Epidermal melanocyte (primary cell): ENCODE measurements at regions not wholly inside any gene's neighbourhood (a gene's known extent, or its start where the extent isn't known, plus 50 kb on each side); places are given as distances from the start of the nearest gene placed in this dataset.

Source experiments
- DNase-seq: peaks from one replicate; pipeline ENCODE4 v3.0.0; 2011; ENCODE audit warnings: low spot score; ENCODE audit not compliant: insufficient read length

DNA sequence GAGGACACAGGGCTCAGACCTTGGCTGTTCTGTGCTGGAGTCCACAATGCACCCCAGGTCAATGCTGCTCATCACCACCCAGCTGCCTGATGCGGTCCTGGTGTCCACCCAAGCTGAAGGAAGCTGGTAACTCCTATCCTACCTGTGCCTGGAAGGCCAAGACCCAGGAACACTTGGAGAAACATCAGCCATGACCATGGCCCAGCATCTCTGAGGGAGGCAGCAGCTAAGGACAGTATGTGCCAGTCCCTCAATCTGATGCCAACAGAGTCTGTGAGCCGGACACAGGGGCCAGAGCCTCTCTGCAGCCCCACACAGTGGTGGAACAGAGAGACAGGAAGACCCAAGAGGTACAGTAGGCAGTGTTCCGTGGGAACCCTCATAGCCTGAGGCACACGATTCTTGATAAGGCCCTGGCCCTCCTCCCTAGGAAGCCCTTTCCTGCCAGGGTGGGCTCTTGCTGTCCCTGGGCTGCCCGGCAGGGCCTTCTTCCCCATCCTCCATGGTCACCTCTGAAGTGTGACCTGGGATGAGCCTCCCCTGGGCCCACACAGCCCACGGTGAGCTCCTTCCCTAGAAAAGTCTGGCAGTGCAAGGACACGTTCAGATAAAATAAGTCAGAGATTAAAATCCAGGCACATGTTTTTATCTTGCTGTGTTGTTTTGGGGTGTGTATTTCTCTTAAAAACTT, 170.7 kb downstream of the THBS2 start:
- DNase-seq = no peak

DNA sequence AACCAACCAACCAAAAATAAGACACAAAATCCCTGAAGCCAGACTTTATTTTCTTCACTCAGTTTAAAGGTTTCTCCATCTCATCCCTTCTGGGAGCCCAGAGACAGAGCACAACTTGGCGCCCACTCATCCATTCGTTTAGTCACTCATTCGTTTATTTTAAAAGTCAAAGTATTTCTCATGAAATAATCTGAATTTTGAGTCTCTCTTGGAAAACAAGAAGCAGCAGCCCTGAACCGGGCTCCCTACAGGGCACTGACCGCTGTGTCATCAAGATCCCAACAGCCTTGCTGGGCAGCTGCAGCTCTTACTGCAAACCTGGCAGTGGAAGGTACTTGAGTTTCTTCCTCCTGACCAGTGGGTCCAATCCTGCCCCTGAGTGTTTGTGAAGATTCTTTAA, 171.6 kb downstream of the THBS2 start:
- DNase-seq = no peak

DNA sequence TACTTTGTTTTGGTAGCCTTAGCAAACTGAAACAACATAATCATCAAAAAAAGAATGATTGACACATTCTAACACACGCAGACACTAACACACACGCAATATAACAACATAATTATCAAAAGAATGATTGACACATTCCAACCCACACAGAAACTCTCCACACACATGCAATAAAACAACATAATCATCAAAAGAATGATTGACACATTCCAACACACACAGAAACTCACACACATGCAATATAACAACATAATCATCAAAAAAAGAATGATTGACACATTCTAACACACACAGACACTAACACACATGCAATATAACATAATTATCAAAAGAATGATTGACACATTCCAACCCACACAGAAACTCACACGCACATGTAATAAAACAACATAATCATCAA, 172.4 kb downstream of the THBS2 start:
- DNase-seq = no peak

DNA sequence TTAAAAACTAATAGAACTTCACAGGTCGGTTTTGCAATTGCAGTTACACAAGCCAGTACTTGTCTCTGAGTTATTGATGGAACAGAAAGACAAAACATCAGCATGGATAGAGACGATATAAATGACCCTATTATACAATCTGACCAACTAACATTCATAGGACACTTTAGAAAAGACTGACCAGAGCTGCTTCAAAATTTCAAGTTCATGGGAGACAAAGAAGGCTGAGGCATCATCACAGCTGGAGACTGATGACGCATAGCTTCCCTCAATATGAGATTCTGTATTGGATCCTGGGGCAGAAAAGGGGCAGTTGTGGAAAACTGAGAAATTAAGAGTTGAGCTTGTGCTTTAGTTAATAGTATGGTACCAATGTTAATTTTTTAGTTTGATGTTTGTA, 174.0 kb downstream of the THBS2 start:
- DNase-seq = no peak

DNA sequence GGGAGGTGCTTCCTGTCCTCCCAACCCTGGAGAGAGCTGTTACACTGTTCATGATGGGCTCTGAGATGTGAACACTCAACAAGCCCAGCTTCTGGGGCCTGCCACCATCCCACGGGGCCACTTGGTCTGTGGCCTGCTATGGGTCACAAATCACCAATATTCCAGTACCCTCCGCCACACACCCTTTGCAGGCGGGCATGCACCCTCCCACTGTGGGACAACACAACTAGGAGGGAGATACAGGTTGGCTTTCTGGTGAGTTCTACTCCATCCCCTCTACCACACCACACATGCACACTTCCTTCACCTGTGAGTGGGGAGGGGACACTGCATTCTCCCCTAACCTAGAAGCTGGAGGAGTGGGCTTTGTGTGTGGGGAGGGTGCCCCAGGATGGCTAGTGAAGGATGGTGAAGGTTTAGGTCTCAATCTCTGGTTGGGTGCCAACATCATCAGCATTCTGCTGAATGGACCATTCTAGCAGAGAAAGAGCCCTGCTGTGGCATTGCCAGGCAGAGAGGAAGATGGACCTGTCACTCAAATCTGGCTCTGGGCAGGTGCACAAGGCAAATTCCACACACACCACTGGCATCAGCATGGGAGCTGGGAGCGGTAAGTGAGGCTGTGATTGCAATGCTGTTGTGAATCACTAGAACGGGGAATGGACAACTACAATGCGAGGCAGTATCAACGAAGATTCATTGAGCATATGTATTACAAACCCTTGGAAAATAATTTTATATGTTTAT, 175.1 kb downstream of the THBS2 start:
- no peak for DNase-seq

DNA sequence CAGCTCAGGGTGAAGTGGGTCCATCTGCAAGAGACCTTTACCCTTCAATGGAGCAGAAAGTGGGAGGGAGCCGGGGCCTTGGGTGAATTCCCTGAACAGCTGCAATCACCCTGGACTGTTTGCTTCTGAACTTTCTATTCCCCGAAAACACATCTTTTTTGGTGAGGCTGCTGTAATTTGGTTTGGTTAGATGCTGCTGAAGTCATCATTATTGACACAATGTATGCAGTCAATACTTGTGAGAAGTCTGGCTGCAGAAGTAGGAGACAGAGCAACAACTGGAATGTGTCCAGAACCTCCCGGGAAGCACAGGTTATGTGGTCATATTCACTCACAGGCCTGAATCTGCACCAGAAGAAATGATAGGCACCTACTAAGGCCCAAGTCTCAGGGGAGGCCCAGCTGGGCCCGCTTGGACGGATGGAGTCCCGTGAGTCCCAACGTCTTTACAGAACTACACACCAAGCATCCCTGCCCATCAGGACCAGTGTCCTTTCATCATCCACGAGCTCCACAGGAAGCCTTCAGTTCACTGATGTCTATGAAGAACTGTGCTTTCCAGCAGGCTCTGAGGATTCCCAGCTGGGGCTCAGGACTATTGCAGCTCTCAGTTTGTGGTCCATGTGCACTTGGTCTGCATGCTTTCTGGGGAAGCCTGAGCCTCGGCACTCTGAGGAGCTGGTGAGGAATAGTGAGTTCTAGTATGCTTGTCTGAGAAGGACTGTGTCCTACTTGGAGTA, 177.6 kb downstream of the THBS2 start:
- no peak for DNase-seq

DNA sequence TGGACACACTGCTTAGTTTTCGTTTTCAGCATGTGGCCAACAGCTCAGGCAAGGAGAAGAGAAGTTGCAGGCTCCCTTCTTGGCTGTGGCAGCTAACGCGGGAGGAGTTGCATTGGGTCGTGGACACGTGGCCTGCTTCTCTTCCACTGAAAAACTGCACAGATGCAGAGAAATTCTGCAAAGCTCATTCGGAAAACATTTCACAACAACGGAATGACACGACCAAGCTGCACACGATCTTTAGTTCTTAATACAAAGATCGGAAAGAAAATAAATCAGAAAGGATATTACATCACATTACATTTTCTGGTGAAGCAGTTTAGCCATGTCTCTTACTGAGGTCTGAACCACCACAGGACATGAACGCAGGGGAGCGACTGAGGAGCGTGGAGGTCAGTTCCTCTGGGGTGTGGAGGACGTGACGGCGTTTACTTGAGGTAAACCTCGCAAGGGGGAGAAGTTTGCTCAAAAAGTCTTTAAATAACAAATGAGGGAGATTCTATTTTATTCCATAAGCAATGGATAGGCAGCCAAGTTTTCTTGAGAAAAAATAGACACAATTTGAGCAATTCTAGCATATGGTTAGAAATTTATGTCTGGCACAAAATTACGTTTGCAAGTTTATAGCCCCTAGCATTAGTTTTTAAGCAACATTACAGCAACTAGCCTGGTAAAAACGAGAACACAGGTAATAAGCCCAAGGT, 178.3 kb downstream of the THBS2 start:
- no peak for DNase-seq

DNA sequence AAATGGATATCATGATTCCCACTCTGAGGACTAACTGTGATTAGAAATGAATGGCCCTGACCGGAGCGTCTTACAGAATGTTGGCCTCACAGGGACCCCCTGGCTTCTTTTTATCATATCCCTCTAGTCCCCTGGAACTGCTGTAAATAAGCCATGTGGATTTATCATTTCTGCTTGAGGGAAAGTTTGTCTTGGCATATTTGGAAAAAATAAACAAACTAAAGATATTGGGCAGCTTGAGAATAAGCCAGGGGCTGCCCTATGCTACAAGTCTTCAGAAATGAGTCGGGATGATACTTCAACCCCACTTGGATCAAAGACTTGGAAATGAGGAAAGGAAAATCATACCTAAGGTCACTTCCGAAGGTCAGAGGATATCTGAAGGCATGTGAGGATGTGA, 179.1 kb downstream of the THBS2 start:
- no peak for DNase-seq

DNA sequence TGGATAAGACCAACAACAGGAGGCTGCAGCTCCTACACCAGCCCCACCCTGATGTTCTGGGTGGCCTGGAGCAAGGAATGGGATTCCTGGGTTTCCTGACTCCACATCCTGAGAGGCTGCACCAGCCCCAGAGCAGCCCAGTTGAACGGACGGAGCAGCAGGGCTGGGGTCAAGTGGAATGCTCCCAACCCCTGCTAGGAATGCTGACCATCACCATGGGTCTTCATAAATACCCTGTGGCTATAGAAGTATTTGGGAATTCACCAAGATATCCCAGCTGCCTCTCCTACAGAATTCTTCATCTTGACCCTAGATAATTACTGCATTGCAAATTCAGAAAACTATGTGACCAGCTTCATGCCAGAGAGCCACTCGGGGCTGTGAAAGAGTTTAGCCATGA, 180.3 kb downstream of the THBS2 start:
- no peak for DNase-seq

DNA sequence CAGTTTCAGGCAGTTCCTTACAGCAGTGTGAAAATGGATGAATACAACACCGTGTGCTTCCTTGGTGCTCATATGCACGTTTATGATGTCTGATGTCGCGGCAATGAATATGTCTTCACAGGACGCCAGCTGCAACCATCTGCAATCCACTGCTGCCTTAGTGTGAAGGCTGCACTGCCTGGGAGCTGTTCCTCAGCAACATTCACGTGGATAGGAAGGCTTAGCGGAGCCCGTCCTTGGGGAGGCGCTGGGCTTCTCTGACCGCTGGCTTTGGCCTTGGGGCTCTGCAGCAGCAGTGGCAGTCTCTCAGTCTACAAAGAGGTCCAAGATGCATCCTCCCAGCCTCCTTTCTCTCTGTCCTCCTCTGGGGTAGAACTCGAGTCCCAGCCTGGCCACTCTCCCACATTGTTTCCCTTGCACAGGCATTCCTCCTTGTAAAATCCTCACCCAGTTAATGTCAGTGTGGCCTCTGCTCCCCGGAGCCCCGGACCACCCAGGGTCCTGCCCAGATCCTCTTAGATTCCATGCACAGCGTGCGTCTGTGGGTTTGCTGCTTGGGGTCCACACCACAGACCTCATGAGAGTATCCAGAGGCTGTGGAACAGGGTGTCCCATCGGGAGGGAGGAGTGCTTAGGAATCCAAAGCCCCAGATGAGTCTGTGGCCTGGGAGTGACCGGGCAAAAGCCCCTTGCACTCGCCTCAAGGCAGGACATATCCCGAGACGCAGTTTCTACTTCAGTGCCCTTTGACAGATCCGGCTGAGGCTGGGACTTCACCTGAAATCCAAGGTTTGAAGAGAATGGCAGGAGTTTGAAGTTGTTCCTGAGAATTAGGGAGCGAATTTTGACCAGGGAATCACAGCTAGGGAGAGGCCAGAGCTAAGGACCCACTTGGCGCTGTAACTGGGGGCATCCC, 181.3 kb downstream of the THBS2 start:
- no peak for DNase-seq

DNA sequence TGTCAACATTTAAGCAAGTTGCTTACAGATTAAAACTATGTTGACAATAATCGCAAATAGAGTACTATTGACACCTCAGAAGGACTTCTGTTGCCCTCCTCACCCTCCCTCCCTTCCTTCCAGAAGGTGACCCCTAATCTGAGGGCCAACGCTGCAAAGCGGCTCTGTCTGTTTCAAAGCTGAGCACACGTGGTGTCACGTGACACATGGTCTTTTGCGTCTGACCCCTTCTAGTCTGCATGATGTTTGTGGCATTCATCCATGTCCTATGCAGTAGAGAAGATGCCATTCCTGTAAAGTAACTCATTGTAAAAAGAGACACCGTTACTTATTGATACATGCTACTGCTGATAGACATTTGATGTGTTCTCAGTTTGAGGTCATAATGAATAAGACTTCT, 182.3 kb downstream of the THBS2 start:
- no peak for DNase-seq

DNA sequence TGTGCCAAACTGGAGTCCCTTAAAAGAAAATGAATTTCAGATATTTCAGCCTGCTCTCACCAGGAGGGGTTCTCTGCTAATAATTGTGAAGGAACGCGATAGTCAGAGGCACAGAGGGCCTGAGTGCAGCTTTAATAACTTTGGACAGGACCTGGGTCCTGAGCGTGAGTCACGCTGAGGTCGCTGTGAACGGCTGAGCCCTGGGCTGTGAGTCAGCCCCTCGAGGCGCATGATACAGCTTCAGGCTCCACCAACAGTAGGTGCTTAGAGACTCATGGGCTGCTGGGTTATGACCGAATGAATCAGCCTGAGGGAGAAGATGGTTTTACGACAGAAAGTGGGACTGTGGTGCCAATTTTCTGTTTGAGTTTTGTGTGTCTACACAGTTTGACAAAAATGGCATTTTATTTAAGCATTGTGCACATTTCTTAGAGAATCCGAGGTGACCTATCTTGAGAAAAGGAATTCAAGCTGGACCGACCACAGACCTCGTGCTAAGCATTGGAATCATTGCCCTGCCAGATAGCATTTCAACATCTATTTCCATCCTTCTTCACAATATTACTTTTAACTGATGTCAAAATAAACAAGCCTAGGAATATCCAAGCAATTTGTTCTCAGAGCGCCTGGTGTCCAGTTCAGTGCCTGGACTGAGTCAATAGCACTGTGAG, 183.0 kb downstream of the THBS2 start:
- DNase-seq = peak; percentile 77

DNA sequence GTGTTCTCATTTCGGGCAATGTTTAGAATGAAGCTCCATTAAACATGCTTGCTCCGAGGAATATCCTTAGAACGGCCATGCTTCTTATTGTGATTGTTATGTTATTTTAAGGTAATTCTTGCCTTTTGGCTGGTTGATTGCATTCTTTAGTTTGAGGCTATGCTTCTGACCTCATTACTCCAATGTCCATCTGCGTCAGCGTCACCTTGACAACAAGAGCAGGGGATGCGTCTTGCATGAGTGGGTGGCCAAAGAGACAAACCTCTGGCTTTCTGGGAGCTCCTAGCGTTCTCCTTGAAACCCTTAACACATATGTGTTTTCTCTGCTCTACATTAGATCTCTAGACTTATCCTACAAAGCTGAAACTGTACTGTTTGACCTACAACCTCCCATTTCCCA, 184.3 kb downstream of the THBS2 start:
- no peak for DNase-seq

DNA sequence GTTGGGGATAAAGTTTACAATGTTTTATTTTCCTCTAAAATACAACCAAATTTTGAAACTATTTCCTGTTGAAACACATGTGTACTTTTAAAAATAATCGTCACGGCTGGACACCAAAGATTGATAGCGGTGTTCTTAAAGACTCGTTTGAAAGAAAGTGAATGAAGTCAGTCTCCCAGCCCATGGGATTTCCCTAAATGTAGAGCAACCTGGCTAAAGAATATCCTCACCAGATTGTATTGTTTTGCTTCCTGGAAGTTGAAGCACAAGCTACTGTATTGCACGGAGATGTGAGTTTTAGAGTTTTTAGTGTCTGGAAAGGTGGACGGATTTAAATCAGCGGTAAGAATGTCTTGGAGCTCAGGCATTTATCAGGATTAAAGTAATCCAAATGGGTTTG, 189.5 kb downstream of the THBS2 start:
- no peak for DNase-seq

DNA sequence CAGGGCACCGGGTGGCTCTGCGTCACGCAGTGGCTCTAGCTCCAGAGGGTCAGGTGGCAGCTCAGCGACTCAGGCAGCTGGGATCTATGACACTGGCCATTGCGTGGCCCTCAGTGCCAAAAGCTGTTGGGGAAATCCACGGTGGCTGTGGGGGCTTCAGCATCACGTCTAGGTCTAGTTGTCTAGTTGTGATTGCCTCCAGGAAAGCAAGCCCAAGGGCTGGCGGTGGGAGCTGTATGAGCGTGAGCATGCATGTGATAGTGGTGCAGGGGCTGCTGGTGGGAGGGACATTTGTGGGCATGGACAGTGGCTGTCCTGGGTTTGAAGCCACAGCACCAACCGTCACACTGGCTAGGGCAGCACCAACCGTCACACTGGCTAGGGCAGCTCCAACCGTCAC, 191.4 kb downstream of the THBS2 start:
- DNase-seq = no peak

DNA sequence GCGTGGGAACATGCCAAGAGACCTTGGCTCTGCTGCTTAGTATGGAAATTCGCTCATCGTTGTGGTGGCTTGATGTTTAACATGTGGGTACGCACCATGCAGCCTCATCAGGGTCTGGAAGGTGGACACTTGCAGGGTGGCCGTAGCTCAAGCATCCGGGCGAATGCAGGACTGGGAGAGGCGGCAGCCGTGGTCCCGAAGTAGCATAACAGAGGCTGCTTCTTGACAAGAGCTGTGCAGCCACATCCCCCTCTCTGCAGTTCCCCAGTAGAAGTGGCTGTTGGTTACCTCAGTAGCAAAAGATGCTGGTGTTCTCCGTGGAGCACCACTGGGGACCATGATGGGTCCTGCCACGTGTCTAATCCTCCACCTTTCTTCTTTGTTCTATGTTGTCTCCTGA, 195.0 kb downstream of the THBS2 start:
- no peak for DNase-seq

DNA sequence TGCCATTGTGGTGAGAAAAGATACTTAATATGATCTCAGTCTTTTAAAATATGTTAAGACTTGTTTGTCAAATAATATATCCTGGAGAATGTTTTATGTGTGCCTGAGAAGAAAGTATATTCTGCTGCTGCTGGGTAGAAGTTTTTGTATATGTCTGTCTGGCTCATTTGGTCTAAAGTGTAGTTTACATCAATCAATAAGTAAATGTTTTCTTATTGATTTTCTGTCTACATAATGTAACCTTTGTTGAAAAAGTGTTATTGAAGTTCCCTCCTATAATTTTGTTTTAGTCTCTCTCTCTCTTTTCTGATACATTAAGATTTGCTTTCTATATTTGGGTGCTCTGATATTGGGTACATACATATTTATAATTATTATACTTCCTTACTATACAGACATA, 201.2 kb downstream of the THBS2 start:
- DNase-seq = no peak

DNA sequence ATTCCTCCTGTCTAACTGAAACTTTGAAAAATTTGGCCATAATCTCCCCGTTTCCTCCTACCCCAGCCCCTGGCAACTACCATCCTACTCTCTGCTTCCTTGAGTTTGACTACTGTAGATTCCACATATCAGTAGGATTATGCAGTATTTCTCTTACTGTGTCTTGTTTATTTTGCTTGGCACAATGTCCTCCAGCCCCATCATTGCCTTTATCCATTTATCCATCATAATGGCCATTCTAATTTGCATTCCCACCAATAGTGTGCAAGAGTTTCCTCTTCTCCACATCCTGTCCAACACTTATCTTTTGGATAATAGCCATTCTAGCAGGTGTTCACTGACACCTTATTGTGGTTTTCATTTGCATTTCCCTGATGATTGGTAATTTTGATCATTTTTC, 202.3 kb downstream of the THBS2 start:
- DNase-seq = no peak

DNA sequence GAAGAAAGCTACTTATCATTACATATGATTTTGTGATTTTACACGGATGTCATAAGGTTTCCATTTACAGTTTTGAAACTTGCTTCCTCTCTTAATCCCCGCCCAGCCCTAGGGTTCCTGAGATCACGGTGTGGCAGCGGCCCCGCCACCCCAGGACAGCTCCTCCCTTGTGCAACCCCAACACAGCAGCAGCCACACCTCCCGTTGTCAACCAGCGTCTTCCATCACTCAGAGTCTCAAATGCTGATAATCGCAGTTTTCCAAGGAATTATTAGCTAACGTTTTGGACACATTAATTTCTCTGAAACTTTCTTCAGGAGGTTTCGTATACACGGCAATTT, 204.8 kb downstream of the THBS2 start:
- no peak for DNase-seq

DNA sequence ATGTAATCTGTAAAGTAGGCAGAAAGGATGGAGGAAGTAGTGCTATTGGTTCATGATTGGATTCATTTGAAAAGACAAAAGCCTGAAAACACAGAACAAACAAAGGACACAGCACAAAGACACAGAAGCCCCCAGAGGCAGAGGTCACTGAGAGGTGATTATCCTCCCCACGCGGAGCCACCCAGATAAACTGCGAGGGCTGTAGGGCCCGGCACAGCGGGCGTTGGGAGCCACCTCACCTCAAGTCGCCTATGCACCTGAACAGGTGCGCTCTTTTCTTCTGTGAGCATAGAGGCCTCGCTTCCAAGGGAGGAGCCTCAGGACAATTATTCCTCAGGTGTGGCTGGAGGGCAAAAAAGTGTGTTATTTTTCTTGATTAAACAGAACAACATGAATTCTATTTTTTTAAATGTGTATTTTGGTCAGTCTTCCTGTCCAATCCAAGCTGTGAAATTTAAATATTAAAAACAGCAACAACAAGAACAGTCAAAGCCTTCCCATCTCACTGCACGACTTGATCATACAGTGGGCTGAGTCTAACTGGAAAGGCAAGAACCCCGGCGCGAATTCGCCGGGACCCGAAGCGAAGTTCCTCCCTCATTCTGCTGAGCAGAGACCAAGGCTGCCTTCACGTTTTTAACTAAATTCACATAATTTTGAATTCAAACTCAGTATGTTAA, 205.3 kb downstream of the THBS2 start:
- no peak for DNase-seq
